Large intestine (tissue), 3 donors: ENCODE measurements at regions not wholly inside any gene's neighbourhood (a gene's known extent, or its start where the extent isn't known, plus 50 kb on each side); places are given as distances from the start of the nearest gene placed in this dataset.

ENCODE experiments used
- DNase-seq, 2 donors: peaks; one replicate each; pipeline versions ENCODE4 v3.0.0 to v3.0.0-alpha.2; 2013
- H3K27ac ChIP-seq: one replicate; pipeline ENCODE4 v1.5.1; 2013; ENCODE audit warnings: low read length
- H3K27me3 ChIP-seq: 2 replicates; pipeline ENCODE4 v1.6.1; 2013; ENCODE audit warnings: low read length; ENCODE audit not compliant: control insufficient read depth, insufficient read depth
- H3K36me3 ChIP-seq: 2 replicates; pipeline ENCODE4 v1.6.1; 2013; ENCODE audit warnings: low read length; ENCODE audit not compliant: control insufficient read depth, insufficient read depth
- H3K4me1 ChIP-seq: one replicate; pipeline ENCODE4 v1.6.1; 2013; ENCODE audit warnings: low read length; ENCODE audit not compliant: control insufficient read depth, insufficient read depth
- H3K4me3 ChIP-seq: one replicate; pipeline ENCODE4 v1.5.1; 2013; ENCODE audit warnings: low read length
- H3K9me3 ChIP-seq: one replicate; pipeline ENCODE4 v1.6.1; 2013; ENCODE audit warnings: mild to moderate bottlenecking, low read depth, low read length, moderate library complexity; ENCODE audit not compliant: control insufficient read depth
- WGBS: methylation state at CpG from one replicate; pipeline ENCODE4 v1.1.5; 2013; ENCODE audit warnings: low lambda C conversion rate; ENCODE audit not compliant: insufficient coverage; 5-methylcytosine and 5-hydroxymethylcytosine counted together

DNA sequence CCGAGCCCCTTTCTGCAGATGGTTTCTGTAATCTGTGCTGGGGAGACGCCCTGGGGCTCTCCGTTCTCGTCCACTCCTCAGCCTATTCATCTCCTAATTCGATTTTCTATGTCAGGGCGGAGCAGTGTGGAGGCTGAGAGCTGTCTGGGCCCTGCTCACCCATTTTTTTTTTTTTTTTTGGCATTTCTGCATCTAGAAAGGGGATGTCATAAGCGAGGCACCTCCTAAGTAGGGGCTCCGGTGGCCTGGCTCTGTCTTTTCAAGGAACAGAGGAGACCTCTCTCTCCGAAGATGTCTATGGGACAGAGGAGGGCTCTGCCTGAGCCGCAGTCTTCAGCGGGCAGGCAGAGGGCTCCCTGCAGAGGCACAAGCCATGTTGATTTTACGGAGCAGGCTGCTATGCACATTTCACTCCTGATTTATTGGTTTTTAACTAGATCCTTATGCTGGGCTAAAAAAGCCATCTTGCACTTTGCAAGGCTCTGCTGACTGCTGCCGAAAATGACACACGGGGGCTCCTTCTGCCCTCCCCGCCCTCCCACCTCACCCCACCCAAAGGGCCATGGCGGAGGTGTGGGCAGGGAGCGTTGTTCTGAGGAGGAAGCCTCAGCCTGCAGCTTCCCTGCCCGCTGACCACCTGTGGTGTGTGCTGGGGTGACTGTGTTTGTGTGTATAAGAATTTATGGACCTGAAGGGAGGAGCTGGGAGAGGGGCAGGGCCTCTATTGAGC is 71.0 kb downstream of the FOXD2 start:
- peaks cover 8% of the 10 kb centered on the region for H3K4me1 ChIP-seq
- H3K9me3 ChIP-seq, result no peaks in the 10 kb centered on the region
- H3K36me3 ChIP-seq, result no peaks in the 10 kb centered on the region
- H3K27ac ChIP-seq, result peak overlapping the region; percentile 8
- WGBS, result no CpG with 5 or more reads among the region's 18 CpGs
- peak overlapping the region; percentile 39 for H3K4me3 ChIP-seq
- H3K27me3 ChIP-seq, result peaks cover 43% of the 10 kb centered on the region
- peak in 1 of 2 donors; percentile 52 for DNase-seq

DNA sequence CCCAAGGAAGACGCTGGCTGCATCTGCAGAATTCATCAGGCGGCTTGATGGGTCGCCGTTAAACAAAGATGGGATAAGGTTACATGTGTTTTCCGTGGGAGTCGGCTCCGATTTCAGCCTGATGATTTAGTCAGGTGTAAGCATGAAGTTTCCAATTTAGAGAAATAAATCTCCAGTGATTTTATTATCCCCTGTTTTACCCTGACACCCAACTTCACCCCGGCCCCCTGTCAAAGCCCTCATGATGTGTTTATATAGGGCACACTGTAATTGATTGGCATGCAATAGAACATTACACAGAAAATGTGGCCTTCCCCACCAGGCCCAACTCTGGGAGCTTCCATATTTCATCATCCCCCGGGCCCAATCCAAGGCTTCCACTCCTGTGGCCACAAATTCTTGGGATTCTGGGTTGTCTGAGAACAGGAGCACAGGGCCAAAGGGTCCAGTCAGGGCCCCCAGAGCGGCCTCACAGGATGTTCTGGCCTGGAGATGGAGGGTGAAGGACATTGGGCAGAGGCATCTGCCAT is 72.5 kb downstream of the FOXD2 start:
- H3K27me3 ChIP-seq, result peaks cover 43% of the 10 kb centered on the region
- peaks cover 3% of the 10 kb centered on the region for H3K9me3 ChIP-seq
- no peak for DNase-seq
- H3K4me3 ChIP-seq, result no peak overlapping the region
- H3K27ac ChIP-seq, result no peak overlapping the region
- WGBS, result 100% methylated on average over 1 of the region's 10 CpGs
- peaks cover 8% of the 10 kb centered on the region for H3K4me1 ChIP-seq
- no peaks in the 10 kb centered on the region for H3K36me3 ChIP-seq

DNA sequence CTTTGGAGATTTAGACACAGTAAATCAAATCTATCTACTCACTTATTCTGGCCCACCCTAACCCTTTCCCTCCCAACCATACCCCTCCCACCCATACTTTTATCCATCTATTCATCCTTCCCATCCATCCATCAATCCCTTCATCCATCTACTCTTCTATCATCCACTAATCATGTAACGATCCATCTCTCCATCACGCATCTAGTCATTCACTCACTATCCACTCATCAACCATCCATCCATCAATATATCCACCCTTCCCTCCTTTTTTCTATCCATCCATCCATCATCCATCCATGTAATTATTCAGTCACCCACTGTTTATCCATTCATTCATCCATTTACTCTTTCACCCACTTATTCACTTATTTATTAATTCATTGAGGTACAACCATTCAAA is 74.0 kb downstream of the FOXD2 start:
- H3K36me3 ChIP-seq, result no peaks in the 10 kb centered on the region
- peaks cover 35% of the 10 kb centered on the region for H3K27me3 ChIP-seq
- H3K4me3 ChIP-seq, result no peak overlapping the region
- H3K9me3 ChIP-seq, result peaks cover 3% of the 10 kb centered on the region
- no peak overlapping the region for H3K27ac ChIP-seq
- H3K4me1 ChIP-seq, result peaks cover 8% of the 10 kb centered on the region
- WGBS, result 96% methylated on average over 2 of the region's 2 CpGs
- no peak for DNase-seq

DNA sequence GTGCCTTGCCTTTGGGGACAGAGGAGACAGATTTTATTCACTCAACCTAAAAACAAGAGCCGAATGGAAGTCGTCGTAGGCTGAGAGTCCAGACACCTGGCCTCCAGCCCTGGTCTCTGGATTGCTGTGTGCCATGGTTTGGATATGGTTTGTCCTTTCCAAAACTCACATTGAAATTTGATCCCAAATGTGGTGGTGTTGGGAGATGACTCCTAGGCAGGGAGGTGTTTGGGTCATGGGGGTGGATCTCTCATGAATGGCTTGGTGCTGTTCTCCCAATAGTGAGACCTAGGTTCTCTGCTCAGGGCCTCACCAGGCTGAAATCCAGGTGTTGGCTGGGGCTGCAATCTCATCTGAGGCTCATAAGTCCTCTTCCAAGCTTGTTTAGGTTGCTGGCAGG is 75.5 kb downstream of the FOXD2 start:
- no peak for DNase-seq
- Histone ChIP-seq H3K27me3 (peaks cover 24% of the 10 kb centered on the region), H3K27ac (no peak overlapping the region), H3K4me1 (peaks cover 5% of the 10 kb centered on the region), H3K36me3 (no peaks in the 10 kb centered on the region), H3K9me3 (peaks cover 3% of the 10 kb centered on the region), H3K4me3 (no peak overlapping the region)
- WGBS, result no CpG with 5 or more reads among the region's 3 CpGs

DNA sequence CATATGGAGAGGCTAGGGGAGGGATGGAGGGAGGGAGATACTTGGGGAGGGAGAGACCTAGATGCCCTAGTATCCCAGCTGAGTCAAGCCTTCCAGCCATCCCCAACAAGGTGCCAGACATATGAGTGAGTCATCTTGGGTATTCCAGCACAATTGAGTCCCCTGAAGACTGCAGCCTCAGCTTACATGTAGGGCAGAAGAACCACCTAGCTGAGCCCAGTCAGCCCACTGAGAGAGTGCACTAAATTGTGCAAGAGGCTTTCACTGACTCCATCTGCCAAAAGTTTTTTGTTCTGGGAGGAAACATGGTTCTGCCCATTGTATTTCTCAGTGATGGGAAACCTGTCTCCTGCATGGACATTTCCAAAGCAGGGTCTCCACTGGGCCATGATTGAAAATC is 76.4 kb downstream of the FOXD2 start:
- Histone ChIP-seq H3K9me3 (peaks cover 3% of the 10 kb centered on the region), H3K27ac (no peak overlapping the region), H3K4me3 (no peak overlapping the region), H3K36me3 (no peaks in the 10 kb centered on the region), H3K27me3 (peaks cover 16% of the 10 kb centered on the region), H3K4me1 (no peaks in the 10 kb centered on the region)
- no peak for DNase-seq

DNA sequence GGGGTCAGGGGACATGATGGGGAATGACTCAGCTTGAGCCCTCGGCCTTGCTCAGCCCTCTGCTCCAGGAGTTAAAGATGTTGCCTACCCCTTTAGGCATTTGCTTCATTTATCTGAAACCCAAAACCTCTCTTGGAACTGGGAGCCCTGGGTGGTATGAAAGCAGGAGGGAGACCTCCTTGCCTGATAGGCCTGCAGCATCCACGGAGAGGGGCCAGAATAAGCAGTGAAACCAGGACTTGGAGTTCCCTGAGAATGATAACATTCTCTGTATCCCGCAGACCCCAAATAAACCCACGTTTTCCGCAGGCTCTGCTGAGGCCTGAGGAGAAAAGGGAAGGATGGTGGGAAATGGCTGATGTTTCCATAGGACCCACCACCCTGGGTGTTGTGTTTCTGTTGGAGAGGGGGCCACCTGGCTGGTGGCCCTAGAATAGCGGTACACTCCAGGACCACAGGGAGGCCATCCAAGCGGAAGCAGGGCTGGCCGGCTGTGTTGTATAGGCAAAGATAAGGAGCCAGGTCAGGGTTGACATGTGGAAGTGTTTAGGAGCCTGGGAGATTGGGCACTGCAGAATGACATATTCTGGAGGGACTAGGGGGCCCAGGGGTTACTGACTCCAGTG is 77.4 kb downstream of the FOXD2 start:
- Histone ChIP-seq H3K36me3 (no peaks in the 10 kb centered on the region), H3K27ac (no peak overlapping the region), H3K4me3 (no peak overlapping the region), H3K27me3 (peaks cover 12% of the 10 kb centered on the region), H3K9me3 (peaks cover 3% of the 10 kb centered on the region), H3K4me1 (no peaks in the 10 kb centered on the region)
- WGBS, result no CpG with 5 or more reads among the region's 8 CpGs
- no peak for DNase-seq

DNA sequence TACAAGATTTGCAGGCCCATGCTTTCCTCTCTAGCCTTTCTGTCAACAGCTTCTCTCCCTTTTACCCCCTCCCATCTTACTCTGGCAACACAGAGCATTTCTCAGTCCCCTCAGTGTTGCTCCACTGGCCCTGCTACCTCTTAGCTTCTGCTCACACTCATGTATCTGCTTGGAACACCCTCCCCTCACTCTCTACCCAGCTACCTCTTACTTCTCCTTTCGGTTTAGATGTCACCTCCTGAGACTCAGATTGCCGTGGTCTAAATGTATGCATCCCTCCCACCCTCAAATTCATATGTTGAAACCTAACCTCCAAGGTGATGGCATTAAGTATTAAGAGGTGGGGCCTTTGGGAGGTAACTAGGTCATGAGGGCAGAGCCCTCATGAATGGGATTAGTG is 80.1 kb downstream of the FOXD2 start:
- Histone ChIP-seq H3K36me3 (no peaks in the 10 kb centered on the region), H3K4me1 (no peaks in the 10 kb centered on the region), H3K27ac (no peak overlapping the region), H3K27me3 (peaks cover 3% of the 10 kb centered on the region), H3K4me3 (no peak overlapping the region), H3K9me3 (peaks cover 3% of the 10 kb centered on the region)
- no CpG with 5 or more reads among the region's 2 CpGs for WGBS
- no peak for DNase-seq

DNA sequence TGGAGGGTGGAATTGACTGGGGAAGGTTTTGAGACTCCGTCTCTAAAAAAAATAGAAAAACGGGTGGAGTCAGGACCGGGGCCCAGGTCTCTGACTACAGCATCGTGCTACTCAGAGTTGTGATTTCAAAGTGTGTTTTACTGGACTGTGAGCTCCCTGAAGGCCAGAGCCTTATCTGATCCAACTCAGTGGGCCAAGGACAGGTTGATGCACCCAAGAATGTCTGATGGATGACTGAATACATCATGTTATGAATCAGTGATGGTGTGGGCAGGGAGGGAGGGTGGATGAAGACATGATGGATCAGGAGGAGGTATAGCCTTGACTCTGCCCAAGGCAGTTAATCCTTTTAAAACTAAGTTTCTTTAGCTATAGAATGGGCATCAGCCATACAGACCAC is 81.6 kb downstream of the FOXD2 start:
- H3K4me3 ChIP-seq, result no peak overlapping the region
- H3K4me1 ChIP-seq, result no peaks in the 10 kb centered on the region
- no peaks in the 10 kb centered on the region for H3K36me3 ChIP-seq
- H3K27me3 ChIP-seq, result no peaks in the 10 kb centered on the region
- no peak overlapping the region for H3K27ac ChIP-seq
- no peaks in the 10 kb centered on the region for H3K9me3 ChIP-seq
- DNase-seq, result no peak
- no CpG with 5 or more reads among the region's 4 CpGs for WGBS

DNA sequence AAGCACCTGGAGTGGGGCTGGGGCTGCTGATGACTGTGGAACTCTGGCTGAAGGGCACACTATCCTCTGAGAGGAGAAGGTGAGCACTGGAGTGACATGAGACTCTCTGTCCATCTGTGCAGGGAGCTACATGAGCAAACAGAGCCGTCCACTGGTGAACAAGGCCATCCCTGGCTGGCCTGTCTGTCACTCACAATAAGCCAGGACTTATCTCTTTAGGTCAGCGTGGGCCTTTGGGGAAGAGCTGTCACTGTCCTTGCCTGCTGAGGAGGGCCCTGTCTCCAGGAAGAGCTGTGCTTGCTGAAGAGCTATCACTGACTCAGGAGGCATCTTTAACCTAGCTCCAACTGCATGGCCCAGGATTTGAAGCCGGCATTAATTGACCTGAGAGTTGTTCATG is 82.1 kb downstream of the FOXD2 start:
- Histone ChIP-seq H3K4me3 (no peak overlapping the region), H3K27me3 (no peaks in the 10 kb centered on the region), H3K4me1 (no peaks in the 10 kb centered on the region), H3K9me3 (no peaks in the 10 kb centered on the region), H3K27ac (no peak overlapping the region), H3K36me3 (no peaks in the 10 kb centered on the region)
- whole genome bisulfite sequencing, result no CpG with 5 or more reads among the region's 3 CpGs
- DNase-seq, result no peak

DNA sequence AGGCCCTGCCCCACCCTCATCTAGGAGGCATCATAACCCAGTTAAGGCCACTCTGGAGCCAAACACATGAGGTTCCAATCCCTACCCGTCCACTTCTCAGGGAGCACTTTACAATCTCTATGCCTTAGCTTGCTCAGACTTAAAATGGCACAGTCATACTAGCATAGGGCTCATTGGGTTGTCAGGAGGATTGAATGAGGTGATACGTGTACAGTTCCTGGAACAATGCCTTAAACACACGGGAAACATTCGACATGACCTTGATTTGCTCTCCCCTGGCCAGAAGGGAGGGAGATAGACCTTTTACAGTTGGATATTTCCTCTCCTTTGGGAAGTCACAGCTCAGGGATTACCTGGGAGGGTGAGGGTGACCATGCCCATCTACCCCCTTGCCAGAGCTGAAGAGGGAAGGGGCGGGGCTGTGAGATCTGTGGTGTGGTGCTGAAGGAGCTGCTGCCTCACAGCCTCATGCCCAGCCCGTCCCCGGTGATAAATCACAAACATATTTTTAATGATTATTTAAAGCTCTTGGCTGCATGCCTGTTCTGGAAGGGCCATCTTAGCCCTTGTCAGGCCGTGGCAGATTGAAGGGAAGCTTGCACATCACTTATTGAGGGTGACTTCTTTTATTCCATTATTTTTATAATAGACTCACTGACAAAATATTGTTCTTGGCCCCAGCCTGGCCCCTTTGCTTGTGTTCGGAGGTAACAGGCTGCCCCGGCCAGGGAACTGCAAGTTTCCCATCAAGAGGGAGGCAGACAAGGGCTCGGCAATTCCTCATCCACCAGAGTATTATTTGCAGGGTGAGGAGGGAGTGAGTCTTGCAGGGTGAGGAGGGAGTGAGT is 83.4 kb downstream of the FOXD2 start:
- 100% methylated on average over 1 of the region's 11 CpGs for WGBS
- no peaks in the 10 kb centered on the region for H3K27me3 ChIP-seq
- H3K36me3 ChIP-seq, result no peaks in the 10 kb centered on the region
- no peaks in the 10 kb centered on the region for H3K9me3 ChIP-seq
- no peaks in the 10 kb centered on the region for H3K4me1 ChIP-seq
- H3K27ac ChIP-seq, result no peak overlapping the region
- H3K4me3 ChIP-seq, result no peak overlapping the region
- no peak for DNase-seq
